Occipital lobe (tissue), 1 donor: ENCODE measurements at regions not wholly inside any gene's neighbourhood (a gene's known extent, or its start where the extent isn't known, plus 50 kb on each side); places are given as distances from the start of the nearest gene placed in this dataset.
"Not testable (repeated sequence)": the region's sequence is repeated elsewhere in the genome, so short reads cannot be mapped to it uniquely, and the experiment has no call there.

ENCODE experiments used
- DNase-seq: peaks from one replicate; lab custom pipeline; 2025; lab: John Stamatoyannopoulos, UW

DNA sequence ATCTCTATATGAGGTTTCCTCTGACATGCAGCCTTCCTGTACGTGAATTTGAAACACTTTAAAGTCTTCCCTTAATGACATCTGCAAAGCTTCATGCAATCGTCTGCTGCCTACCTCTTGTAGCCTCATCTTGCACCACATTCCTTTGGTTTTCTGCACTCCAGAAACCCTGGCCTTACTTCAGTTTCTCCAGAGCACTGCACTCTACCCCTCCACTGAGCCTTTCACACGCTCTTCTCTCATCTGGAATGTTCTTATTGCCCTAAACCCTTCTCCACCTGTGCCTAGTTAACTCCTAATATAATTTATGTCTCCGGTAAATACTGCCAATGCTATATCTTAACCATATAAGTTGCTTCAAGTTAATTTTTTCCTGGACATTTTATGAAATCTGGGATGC lies 168.8 kb upstream of the SLC27A6 start:
- DNase-seq, result no peak

DNA sequence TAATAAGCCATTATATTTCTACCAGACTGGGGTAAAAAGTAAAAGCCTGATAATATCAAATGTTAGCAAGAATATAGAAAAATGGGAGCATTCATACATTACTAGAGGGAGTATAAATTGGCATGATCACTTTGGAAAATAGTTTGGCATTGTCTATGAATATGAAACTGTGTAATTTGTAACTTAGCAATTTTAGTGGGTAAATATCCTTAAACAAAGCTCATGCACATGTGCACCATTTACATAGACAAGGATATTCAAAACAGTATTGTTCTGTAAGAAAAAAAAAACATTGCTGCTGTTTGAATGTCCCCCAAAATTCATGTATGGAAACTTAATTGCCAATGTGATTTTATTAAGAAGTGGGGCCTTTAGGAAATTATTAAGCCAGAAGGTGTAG lies 166.4 kb upstream of the SLC27A6 start:
- DNase-seq, result no peak

- no peak for DNase-seq
These were observed 165.3 kb upstream of the SLC27A6 start for GRCh38 chr5:128799945-128800344.

GRCh38 chr5:128800377-128800776 lies 164.9 kb upstream of the SLC27A6 start:
- DNase-seq, result no peak

GRCh38 chr5:128813317-128814070 lies 151.8 kb upstream of the SLC27A6 start:
- no peak for DNase-seq

GRCh38 chr5:128815201-128815600 lies 150.1 kb upstream of the SLC27A6 start:
- DNase-seq, result no peak

GRCh38 chr5:128825826-128826225 lies 139.5 kb upstream of the SLC27A6 start:
- DNase-seq, result no peak

- DNase-seq, result no peak
These were observed 139.0 kb upstream of the SLC27A6 start for GRCh38 chr5:128826275-128826674.

DNA sequence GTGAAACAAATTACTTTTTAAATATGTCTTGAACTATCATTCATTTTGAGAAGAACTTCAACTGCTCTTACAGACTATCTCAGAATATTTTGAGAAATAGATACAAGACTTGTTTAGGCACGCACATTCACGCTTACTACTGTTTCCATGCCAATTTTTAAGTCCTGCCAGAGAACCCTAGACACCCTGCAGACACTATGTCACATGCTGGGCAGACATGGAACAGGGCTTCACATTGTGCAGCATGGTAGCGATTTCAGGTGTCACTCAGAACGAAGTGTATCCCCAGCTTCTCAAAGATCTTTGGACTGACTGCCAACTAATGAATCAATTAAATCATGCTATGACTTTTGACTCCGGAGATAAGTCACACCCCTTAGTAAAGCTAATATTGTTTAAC lies 128.7 kb upstream of the SLC27A6 start:
- no peak for DNase-seq

- DNase-seq, result no peak
These were observed 126.7 kb upstream of the SLC27A6 start for GRCh38 chr5:128838623-128839022.

DNA sequence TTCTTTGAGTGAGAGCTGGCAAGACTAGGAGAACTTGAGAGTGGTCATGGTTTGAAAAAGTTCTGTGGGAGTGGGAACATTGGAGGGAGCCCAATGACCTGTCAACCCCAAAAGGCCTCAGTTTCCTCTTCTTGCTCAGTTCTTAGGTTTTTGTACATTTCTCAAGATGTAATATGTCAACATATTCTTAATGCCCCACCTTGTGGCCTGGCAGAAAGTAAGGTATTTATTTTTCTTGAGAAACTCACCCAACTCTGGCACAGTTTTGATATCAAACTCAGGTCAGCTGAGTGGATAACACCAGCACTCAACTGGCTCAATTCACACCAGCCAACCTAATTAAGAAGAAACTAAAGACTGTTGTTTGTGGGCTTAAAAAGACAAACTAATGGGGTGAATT lies 123.0 kb upstream of the SLC27A6 start:
- no peak for DNase-seq

DNA sequence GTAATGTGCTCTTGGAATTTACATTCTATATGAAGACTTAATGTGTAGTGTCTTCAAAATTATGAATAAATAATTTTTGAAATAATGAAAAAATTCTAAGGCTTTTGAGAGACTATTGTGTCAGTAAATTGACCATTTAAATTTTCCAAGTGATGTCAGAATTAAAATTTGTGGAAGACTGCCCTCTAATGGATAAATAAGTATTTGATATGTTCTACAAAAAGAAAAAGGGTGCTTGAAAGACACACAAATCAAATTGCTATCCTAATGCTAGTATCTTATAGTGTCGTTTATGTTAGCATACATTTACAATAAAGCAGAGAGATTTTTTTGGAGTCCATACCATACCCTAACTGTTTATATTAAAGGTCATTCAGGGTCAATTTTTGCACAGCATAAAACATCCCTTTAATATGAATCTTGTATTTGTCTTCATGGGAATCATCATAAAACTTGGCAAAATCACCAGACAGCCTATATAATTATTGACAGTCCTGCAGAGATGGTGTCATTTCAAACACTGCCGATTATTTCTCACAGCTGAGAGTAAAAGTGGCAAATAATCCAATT lies 120.8 kb upstream of the SLC27A6 start:
- no peak for DNase-seq

DNA sequence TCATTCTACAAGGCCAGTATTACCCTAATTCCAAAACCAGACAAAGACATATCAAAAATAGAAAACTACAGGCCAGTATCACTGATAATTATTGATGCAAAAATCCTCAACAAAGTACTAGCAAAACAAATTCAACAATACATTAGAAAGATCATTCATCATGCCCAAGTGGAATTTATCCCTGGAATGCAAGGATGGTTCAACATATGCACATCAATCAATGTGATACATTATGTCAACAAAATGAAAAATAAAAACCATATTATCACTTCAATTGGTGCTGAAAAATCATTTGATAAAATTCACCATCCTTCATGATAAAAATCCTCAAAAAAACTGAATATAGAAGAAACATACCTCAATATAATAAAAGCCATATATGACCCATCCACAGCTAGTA lies 115.2 kb upstream of the SLC27A6 start:
- no peak for DNase-seq

DNA sequence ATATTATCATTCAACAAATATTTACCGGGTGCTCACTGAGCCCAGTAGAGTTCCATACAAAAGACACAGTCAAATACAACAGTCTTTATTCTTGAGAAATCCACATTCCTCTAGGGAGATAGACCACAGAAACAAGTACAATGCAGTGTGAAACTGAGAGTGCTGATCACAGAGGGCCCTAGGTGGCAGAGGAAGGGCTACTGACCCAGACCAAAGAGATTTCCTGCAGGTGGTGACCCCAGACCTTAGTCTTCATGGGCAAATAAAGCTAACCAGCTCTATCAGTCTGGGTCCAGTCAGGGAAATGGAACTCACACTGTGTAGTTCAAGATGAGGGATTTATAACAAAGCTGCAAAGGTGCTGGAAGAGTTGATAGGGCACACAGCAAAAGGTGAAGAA lies 110.4 kb upstream of the SLC27A6 start:
- no peak for DNase-seq

DNA sequence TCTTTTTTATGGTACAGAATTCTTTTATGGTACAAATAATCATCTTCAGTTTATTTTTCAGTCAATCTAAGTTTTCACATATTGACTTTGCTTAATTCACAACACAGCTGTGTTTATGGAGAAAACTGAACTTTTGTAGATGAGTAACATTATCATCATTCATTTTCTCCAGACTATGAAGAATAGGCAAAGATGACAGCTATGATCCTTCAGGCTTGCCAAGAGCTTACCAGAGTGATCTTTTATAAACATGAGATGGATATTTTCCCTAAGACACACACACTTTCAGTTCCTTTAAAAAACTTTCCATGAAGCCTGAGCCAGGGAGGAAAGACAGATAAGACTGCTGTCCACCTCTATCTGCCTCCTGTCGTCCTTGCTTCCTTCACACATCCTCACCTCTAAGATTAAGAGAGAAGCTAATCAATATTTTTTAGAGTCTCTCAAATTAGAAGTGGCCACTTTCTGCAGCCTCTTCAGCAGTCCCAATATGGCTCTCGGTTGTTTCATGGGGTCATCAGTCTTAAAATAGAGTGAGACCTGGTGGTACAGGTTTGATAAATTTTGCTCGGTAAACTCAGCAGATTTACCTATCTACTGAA lies 108.1 kb upstream of the SLC27A6 start:
- DNase-seq, result no peak

- no peak for DNase-seq
These were observed 106.3 kb upstream of the SLC27A6 start for GRCh38 chr5:128858995-128859394.

DNA sequence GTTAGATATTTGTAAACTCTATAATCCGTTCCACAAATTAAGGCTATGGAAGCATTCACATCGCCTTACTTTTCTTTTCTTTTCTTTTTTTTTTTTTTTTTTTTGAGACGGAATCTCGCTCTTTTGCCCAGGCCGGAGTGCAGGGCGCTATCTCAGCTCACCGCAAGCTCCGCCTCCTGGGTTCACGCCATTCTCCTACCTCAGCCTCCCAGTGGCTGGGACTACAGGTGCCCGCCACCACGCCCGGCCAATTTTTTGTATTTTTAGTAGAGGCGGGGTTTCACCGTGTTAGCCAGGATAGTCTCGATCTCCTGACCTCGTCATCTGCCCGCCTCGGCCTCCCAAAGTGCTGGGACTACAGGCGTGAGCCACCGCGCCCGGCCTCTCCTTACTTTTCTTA lies 104.1 kb upstream of the SLC27A6 start:
- not testable (repeated sequence) for DNase-seq

- DNase-seq, result no peak
These were observed 95.3 kb upstream of the SLC27A6 start for GRCh38 chr5:128869970-128870369.

DNA sequence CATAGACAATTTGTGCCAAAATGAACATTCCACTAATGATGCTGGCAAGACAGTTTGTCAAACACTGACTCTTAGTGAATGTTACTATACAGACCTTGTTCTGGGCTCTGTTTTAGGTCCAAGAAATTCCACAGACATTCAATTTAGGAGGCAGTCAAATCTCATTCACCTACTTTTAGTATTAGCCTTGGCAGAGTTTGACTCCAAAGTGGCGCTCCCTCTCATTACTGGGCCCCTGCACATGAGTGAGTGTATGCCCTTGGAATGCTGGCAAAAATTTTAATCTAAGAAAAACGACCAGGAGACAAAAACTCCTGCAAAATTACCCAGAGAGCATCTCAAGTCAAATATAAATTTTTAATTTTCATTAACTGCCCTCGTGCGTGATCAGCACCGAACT lies 94.9 kb upstream of the SLC27A6 start:
- no peak for DNase-seq

GRCh38 chr5:128870923-128871322 lies 94.4 kb upstream of the SLC27A6 start:
- DNase-seq, result no peak

GRCh38 chr5:128876569-128877382 lies 88.5 kb upstream of the SLC27A6 start:
- no peak for DNase-seq

DNA sequence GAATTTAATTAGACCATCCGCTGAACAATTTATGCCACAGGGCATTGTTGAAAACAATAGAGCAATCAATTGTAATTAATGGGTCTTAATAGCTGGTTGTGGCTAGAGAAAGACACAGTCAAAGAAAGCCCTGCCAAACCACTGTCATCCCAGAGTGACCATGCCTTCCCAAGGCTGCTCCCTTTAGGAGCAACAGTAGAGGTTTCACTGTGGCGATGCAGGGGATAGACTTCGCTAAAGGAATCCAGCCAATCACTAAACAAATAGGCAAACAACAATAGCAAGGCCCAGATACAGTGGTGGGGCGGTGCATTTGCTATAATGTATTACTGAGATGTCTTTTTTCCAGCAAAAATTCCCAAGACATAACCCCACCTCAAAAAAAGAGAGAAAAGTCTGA lies 87.8 kb upstream of the SLC27A6 start:
- no peak for DNase-seq
